GM19023 (cell line): ENCODE measurements at regions not wholly inside any gene's neighbourhood (a gene's known extent, or its start where the extent isn't known, plus 50 kb on each side); places are given as distances from the start of the nearest gene placed in this dataset.

Experiments used
- ATAC-seq: cut with Tn5 transposase; IDR thresholded peaks from one replicate; pipeline ENCODE4 v1.9.1; 2021; ENCODE audit warnings: mild to moderate bottlenecking, moderate library complexity; ENCODE audit not compliant: unreplicated experiment

GRCh38 chr15:66900586-66901310 is 164.7 kb upstream of the SMAD3 start:
- ATAC-seq: no peak

- no peak for ATAC-seq
These were observed 163.9 kb upstream of the SMAD3 start for GRCh38 chr15:66901336-66902100.

- ATAC-seq: no peak
These were observed 160.2 kb upstream of the SMAD3 start for GRCh38 chr15:66905185-66905584.

- ATAC-seq: no peak
These were observed 159.4 kb upstream of the SMAD3 start for GRCh38 chr15:66905954-66906353.

GRCh38 chr15:66906668-66907614 is 158.5 kb upstream of the SMAD3 start:
- ATAC-seq: no peak

GRCh38 chr15:66907826-66908743 is 157.3 kb upstream of the SMAD3 start:
- ATAC-seq: no peak

GRCh38 chr15:66908744-66909095 is 156.7 kb upstream of the SMAD3 start:
- ATAC-seq: no peak

GRCh38 chr15:66909381-66909890 is 156.0 kb upstream of the SMAD3 start:
- no peak for ATAC-seq

GRCh38 chr15:66911131-66911700 is 154.2 kb upstream of the SMAD3 start:
- ATAC-seq: no peak

- no peak for ATAC-seq
These were observed 153.4 kb upstream of the SMAD3 start for GRCh38 chr15:66912001-66912400.

- ATAC-seq: no peak
These were observed 153.0 kb upstream of the SMAD3 start for GRCh38 chr15:66912441-66912840.

GRCh38 chr15:66917904-66918448 is 147.4 kb upstream of the SMAD3 start:
- no peak for ATAC-seq

- ATAC-seq: no peak
These were observed 146.0 kb upstream of the SMAD3 start for GRCh38 chr15:66919421-66919820.

- ATAC-seq: no peak
These were observed 144.0 kb upstream of the SMAD3 start for GRCh38 chr15:66921319-66921915.

GRCh38 chr15:66922608-66923007 is 142.8 kb upstream of the SMAD3 start:
- no peak for ATAC-seq

- ATAC-seq: no peak
These were observed 141.9 kb upstream of the SMAD3 start for GRCh38 chr15:66923438-66923881.

- ATAC-seq: no peak
These were observed 140.5 kb upstream of the SMAD3 start for GRCh38 chr15:66924889-66925288.

GRCh38 chr15:66925721-66926120 is 139.7 kb upstream of the SMAD3 start:
- ATAC-seq: no peak
